Panc1 (cell line): ENCODE measurements at regions not wholly inside any gene's neighbourhood (a gene's known extent, or its start where the extent isn't known, plus 50 kb on each side); places are given as distances from the start of the nearest gene placed in this dataset.

Experiments used
- ATAC-seq: fragments of 200-7000 bp; cut with Tn5 transposase; 2 replicates; pipeline ENCODE4 v1.9.1; 2020; ENCODE audit warnings: mild to moderate bottlenecking, moderate library complexity
- BruUV-seq: library from RNA; stranded (reverse); fragments of 400-500 nt; replicated peaks from 2 replicates; lab custom pipeline; 2021; lab: Mats Ljungman, UMichigan
- CTCF ChIA-PET: fragments of 300-600 bp; sonication (Branson Sonifier 250); formaldehyde crosslinking; loops from one replicate; lab custom pipeline; 2022; ENCODE audit warnings: antibody characterized with exemption; lab: Charles Lee
- POLR2A ChIA-PET: fragments of 300-600 bp; sonication (Branson Sonifier 250); formaldehyde crosslinking; loops from one replicate; lab custom pipeline; 2022; ENCODE audit warnings: antibody characterized with exemption; lab: Charles Lee
- DNase-seq: peaks from one replicate; pipeline ENCODE4 v3.0.0-alpha.2; 2010; ENCODE audit warnings: low read depth, low spot score
- H3K27ac ChIP-seq: 2 replicates; pipeline ENCODE4 v1.5.1; 2011; ENCODE audit warnings: mild to moderate bottlenecking, low read length, inconsistent platforms
- H3K27me3 ChIP-seq: fragments of 200-500 bp; sonication (Bioruptor generic); 2 replicates; pipeline ENCODE4 v1.6.0; 2014; ENCODE audit warnings: low read length, inconsistent platforms; ENCODE audit not compliant: control insufficient read depth, insufficient read depth
- H3K36me3 ChIP-seq: fragments of 200-500 bp; sonication (Bioruptor generic); 2 replicates; pipeline ENCODE4 v1.5.1; 2014; ENCODE audit warnings: inconsistent platforms, mild to moderate bottlenecking, low read length, moderate library complexity; ENCODE audit not compliant: control insufficient read depth, insufficient read depth
- H3K4me1 ChIP-seq: 2 replicates; pipeline ENCODE4 v1.5.1; 2011; ENCODE audit warnings: inconsistent platforms, mild to moderate bottlenecking, low read length, moderate library complexity; ENCODE audit not compliant: control insufficient read depth, insufficient read depth
- H3K4me3 ChIP-seq, 2 experiments: 2 replicates each; pipeline ENCODE4 v1.5.1; 2011 to 2012; ENCODE audit warnings: low read depth in 2 of 2, low read length in 2 of 2, mild to moderate bottlenecking in 2 of 2, inconsistent platforms in 1 of 2, moderate library complexity in 1 of 2
- H3K9me3 ChIP-seq: fragments of 200-500 bp; sonication (Bioruptor generic); 2 replicates; pipeline ENCODE4 v1.5.1; 2014; ENCODE audit warnings: low read depth, mild to moderate bottlenecking, inconsistent platforms, low read length, moderate library complexity; ENCODE audit not compliant: control insufficient read depth, insufficient read depth
- CTCF ChIP-seq: fragments of 450-650 bp; IDR thresholded peaks from 2 replicates; pipeline ENCODE4 v1.5.1; 2017; ENCODE audit warnings: mild to moderate bottlenecking
- POLR2AphosphoS5 ChIP-seq: IDR thresholded peaks from 2 replicates; pipeline ENCODE4 v1.6.1; 2012; ENCODE audit warnings: mild to moderate bottlenecking, low read depth, low read length, moderate library complexity
- REST ChIP-seq, 2 experiments: IDR thresholded peaks; 2 replicates each; pipeline ENCODE4 v1.6.1; 2011 to 2012; ENCODE audit warnings: low read depth in 2 of 2, control low read depth in 1 of 2, low read length in 1 of 2, mild to moderate bottlenecking in 1 of 2, moderate library complexity in 1 of 2; ENCODE audit not compliant: insufficient read depth in 1 of 2
- SIN3A ChIP-seq: IDR thresholded peaks from 2 replicates; pipeline ENCODE4 v1.6.1; 2012; ENCODE audit warnings: low read depth, mild to moderate bottlenecking, low read length, moderate library complexity, borderline replicate concordance; ENCODE audit not compliant: insufficient read depth
- TCF7L2 ChIP-seq: IDR thresholded peaks from 2 replicates; pipeline ENCODE4 v1.6.1; 2011; ENCODE audit warnings: mild to moderate bottlenecking, low read depth, low read length, inconsistent platforms
- in situ Hi-C: cut with HindIII; loops from 2 replicates; pipeline ENCODE4 v1.10.0; 2016; ENCODE audit warnings: low sequenced_read_pairs, low pct_unique_long_range_greater_than_20kb
- intact Hi-C: fragments of 100-400 bp; cut with micrococcal nuclease; formaldehyde crosslinking; loops from one replicate; pipeline ENCODE4 v1.10.0; 2022; ENCODE audit not compliant: unreplicated experiment

- ATAC-seq (no peak), DNase-seq (no peak)
- Histone ChIP-seq H3K36me3 (no peaks in the 10 kb centered on the region), H3K27me3 (no peaks in the 10 kb centered on the region), H3K9me3 (no peaks in the 10 kb centered on the region), H3K4me1 (no peaks in the 10 kb centered on the region), H3K4me3 (no peak overlapping the region), H3K27ac (no peak overlapping the region)
- in situ Hi-C loops (no loop called here), intact Hi-C loops (no loop called here)
- ChIA-PET POLR2A (no interaction called here), CTCF (no interaction called here)
- BruUV-seq, result no TSS peak
- TF ChIP-seq POLR2AphosphoS5, result no peak
Measured at GRCh38 chr17:54793271-54793670, 107.4 kb upstream of the TOM1L1 start.

- POLR2A ChIA-PET, result no interaction called here
Measured at GRCh38 chr17:54795046-54795445, 105.6 kb upstream of the TOM1L1 start.

More at GRCh38 chr17:54795046-54795445, 105.6 kb upstream of the TOM1L1 start:
- H3K27ac ChIP-seq, result no peak overlapping the region
- in situ Hi-C loops (no loop called here), intact Hi-C loops (no loop called here)
- DNase-seq (no peak), ATAC-seq (no peak)
- no peaks in the 10 kb centered on the region for H3K9me3 ChIP-seq
- TF ChIP-seq SIN3A (no peak), TCF7L2 (no peak), CTCF (no peak), REST (IDR thresholded peaks at IDR 0.05; ENCODE audit: insufficient read depth in 1 of 2, low read depth in 2 of 2, low read length in 1 of 2) (no peak), POLR2AphosphoS5 (no peak)
- no peak overlapping the region for H3K4me3 ChIP-seq
- H3K4me1 ChIP-seq, result no peaks in the 10 kb centered on the region
- BruUV-seq, result no TSS peak
- CTCF ChIA-PET, result no interaction called here
- no peaks in the 10 kb centered on the region for H3K27me3 ChIP-seq
- no peaks in the 10 kb centered on the region for H3K36me3 ChIP-seq
